ENCODE measurements at regions not wholly inside any gene's neighbourhood (a gene's known extent, or its start where the extent isn't known, plus 50 kb on each side); places are given as distances from the start of the nearest gene placed in this dataset.

GRCh38 chr6:169153401-169153800 lies 100.2 kb downstream of the THBS2 start:
- no peak for TF ChIP-seq POLR2A (IDR thresholded peaks at IDR 0.05)
- TF ChIP-seq, protein P1, sequence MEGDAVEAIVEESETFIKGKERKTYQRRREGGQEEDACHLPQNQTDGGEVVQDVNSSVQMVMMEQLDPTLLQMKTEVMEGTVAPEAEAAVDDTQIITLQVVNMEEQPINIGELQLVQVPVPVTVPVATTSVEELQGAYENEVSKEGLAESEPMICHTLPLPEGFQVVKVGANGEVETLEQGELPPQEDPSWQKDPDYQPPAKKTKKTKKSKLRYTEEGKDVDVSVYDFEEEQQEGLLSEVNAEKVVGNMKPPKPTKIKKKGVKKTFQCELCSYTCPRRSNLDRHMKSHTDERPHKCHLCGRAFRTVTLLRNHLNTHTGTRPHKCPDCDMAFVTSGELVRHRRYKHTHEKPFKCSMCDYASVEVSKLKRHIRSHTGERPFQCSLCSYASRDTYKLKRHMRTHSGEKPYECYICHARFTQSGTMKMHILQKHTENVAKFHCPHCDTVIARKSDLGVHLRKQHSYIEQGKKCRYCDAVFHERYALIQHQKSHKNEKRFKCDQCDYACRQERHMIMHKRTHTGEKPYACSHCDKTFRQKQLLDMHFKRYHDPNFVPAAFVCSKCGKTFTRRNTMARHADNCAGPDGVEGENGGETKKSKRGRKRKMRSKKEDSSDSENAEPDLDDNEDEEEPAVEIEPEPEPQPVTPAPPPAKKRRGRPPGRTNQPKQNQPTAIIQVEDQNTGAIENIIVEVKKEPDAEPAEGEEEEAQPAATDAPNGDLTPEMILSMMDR (IDR thresholded peaks at IDR 0.05), result no peak

All from heart left ventricle (tissue), 13 donors.